Erythroblast (primary cell): ENCODE measurements at regions not wholly inside any gene's neighbourhood (a gene's known extent, or its start where the extent isn't known, plus 50 kb on each side); places are given as distances from the start of the nearest gene placed in this dataset.
"Not testable (repeated sequence)": the region's sequence is repeated elsewhere in the genome, so short reads cannot be mapped to it uniquely, and the experiment has no call there.

ENCODE experiments used
- DNase-seq, 2 experiments: peaks; one replicate each; lab custom pipeline; 2025; lab: John Stamatoyannopoulos, UW
- GATA1 ChIP-seq: IDR thresholded peaks from 2 replicates; pipeline ENCODE4 v1.6.1; 2011; ENCODE audit warnings: low read depth, mild to moderate bottlenecking, control low read depth, low read length, moderate library complexity
- POLR2A ChIP-seq: IDR thresholded peaks from 2 replicates; pipeline ENCODE4 v1.6.1; 2011; ENCODE audit warnings: mild to moderate bottlenecking, low read length

GRCh38 chr6:76533661-76534060, 461.2 kb upstream of the IMPG1 start:
- DNase-seq, result no peak
- TF ChIP-seq POLR2A (no peak), GATA1 (no peak)

GRCh38 chr6:76532647-76533046, 460.2 kb upstream of the IMPG1 start:
- TF ChIP-seq GATA1, result no peak
- TF ChIP-seq POLR2A, result no peak
- no peak for DNase-seq

- DNase-seq, result no peak
- TF ChIP-seq POLR2A (no peak), GATA1 (no peak)
Observed at GRCh38 chr6:76518443-76518842, 446.0 kb upstream of the IMPG1 start.

GRCh38 chr6:76516924-76517323, 444.5 kb upstream of the IMPG1 start:
- DNase-seq, result no peak
- no peak for TF ChIP-seq GATA1
- TF ChIP-seq POLR2A, result no peak

- no peak for DNase-seq
- no peak for TF ChIP-seq GATA1
- TF ChIP-seq POLR2A, result no peak
Observed at GRCh38 chr6:76510489-76510888, 438.0 kb upstream of the IMPG1 start.

- no peak for DNase-seq
- no peak for TF ChIP-seq POLR2A
- TF ChIP-seq GATA1, result no peak
Observed at GRCh38 chr6:76509397-76509796, 436.9 kb upstream of the IMPG1 start.

- TF ChIP-seq GATA1 (no peak), POLR2A (no peak)
- DNase-seq, result no peak
Observed at GRCh38 chr6:76506808-76507207, 434.3 kb upstream of the IMPG1 start.

- TF ChIP-seq GATA1 (no peak), POLR2A (no peak)
- no peak for DNase-seq
Observed at GRCh38 chr6:76495909-76496308, 423.4 kb upstream of the IMPG1 start.

GRCh38 chr6:76491376-76491775, 418.9 kb upstream of the IMPG1 start:
- DNase-seq, result not testable (repeated sequence)

- TF ChIP-seq POLR2A (no peak), GATA1 (no peak)
- no peak for DNase-seq
Observed at GRCh38 chr6:76490456-76490855, 418.0 kb upstream of the IMPG1 start.

- DNase-seq, result no peak
- TF ChIP-seq GATA1 (no peak), POLR2A (no peak)
Observed at GRCh38 chr6:76481101-76481500, 408.6 kb upstream of the IMPG1 start.

- no peak for DNase-seq
- TF ChIP-seq POLR2A (no peak), GATA1 (no peak)
Observed at GRCh38 chr6:76472858-76473257, 400.4 kb upstream of the IMPG1 start.

- TF ChIP-seq GATA1 (no peak), POLR2A (no peak)
- DNase-seq, result no peak
Observed at GRCh38 chr6:76466286-76466685, 393.8 kb upstream of the IMPG1 start.

- no peak for DNase-seq
- TF ChIP-seq POLR2A, result no peak
Observed at GRCh38 chr6:76465410-76465809, 392.9 kb upstream of the IMPG1 start.

GRCh38 chr6:76453270-76453669, 380.8 kb upstream of the IMPG1 start:
- no peak for TF ChIP-seq POLR2A
- no peak for DNase-seq
